Osteoblast (primary cell): ENCODE measurements at regions not wholly inside any gene's neighbourhood (a gene's known extent, or its start where the extent isn't known, plus 50 kb on each side); places are given as distances from the start of the nearest gene placed in this dataset. TPM values are rescaled to one million over a fixed set of nuclear protein-coding genes. Genes with fewer than 3 reads are reported as not detected.

Experiments used
- small RNA-seq: library from RNA; depleted of rRNA; stranded (forward); fragments of <200 nt; gene quantifications from one replicate; pipeline ENCODE3, GENCODE V24; 2012

Small RNA genes lying in the stretch of these regions (small RNA-seq; reads per million reads assigned to genes)
- not detected for gene AC108120.2
